ENCODE measurements at regions not wholly inside any gene's neighbourhood (a gene's known extent, or its start where the extent isn't known, plus 50 kb on each side); places are given as distances from the start of the nearest gene placed in this dataset.

DNA sequence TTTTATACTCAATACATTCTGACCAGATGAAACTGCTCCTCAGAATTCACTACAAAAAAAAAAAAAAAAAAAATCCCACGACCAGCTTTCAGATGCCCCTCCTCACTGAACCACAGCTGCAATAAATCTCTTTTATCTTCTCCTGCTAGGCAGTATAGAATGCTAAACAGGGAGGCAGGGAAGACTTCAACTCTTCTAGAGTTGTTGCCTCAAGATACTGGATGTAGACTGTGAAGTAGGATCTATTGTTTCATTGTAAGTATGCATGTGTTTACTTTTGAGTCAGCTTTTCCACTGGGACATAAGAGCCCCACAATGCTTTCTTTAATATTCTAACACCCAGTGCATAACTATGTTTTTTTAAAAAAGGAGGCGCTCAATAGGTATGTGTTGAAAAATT, 401.4 kb downstream of the TBL1XR1 start:
- H3K4me1 Mint-ChIP-seq, result no peaks in the 10 kb centered on the region
- intact Hi-C loops (cut with micrococcal nuclease), result no loop called here
- DNase-seq, result no peak

DNA sequence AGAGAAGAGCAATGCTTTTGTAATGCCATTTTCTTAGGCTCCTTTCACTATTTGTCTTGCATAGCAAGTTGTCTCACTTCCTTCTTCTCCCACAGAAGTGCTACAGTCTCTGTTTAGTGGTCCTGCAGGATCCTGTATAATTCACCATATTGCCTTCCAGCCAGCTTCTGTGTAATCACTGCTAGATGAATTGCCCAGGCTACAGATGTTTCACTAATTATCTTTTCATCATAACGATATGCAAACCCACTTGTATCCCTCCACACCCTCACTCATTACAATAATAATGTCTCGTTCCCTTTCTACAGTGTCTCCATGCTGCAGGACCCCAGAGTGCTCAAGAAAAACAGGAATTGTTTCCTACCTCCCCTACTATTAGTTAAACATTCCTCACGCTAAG, 402.9 kb downstream of the TBL1XR1 start:
- H3K4me1 ChIP-seq (ENCODE audit: control insufficient read depth in 1 of 2, insufficient read depth in 2 of 2, low read length in 2 of 2), result no peaks in the 10 kb centered on the region
- TF ChIP-seq, protein P1, sequence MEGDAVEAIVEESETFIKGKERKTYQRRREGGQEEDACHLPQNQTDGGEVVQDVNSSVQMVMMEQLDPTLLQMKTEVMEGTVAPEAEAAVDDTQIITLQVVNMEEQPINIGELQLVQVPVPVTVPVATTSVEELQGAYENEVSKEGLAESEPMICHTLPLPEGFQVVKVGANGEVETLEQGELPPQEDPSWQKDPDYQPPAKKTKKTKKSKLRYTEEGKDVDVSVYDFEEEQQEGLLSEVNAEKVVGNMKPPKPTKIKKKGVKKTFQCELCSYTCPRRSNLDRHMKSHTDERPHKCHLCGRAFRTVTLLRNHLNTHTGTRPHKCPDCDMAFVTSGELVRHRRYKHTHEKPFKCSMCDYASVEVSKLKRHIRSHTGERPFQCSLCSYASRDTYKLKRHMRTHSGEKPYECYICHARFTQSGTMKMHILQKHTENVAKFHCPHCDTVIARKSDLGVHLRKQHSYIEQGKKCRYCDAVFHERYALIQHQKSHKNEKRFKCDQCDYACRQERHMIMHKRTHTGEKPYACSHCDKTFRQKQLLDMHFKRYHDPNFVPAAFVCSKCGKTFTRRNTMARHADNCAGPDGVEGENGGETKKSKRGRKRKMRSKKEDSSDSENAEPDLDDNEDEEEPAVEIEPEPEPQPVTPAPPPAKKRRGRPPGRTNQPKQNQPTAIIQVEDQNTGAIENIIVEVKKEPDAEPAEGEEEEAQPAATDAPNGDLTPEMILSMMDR (IDR thresholded peaks at IDR 0.05), result no peak
- H3K9ac ChIP-seq (ENCODE audit: insufficient read depth, low read length, poor library complexity, severe bottlenecking), result no peak overlapping the region
- no peaks in the 10 kb centered on the region for H3K36me3 ChIP-seq (replicated peaks in 1 of 2; ENCODE audit: control insufficient read depth in 1 of 2, insufficient read depth in 2 of 2, low read length in 2 of 2)
- Mint-ChIP-seq H3K4me3 (no peak overlapping the region), H3K4me1 (no peaks in the 10 kb centered on the region), H3K9me3 (peaks cover 0 to 9% (median 2%) of the 10 kb centered on the region in 7 donors), H3K27me3 (ENCODE audit: low read depth in 3 of 3) (peaks cover 0 to 2% (median 2%) of the 10 kb centered on the region in 3 donors), H3K36me3 (no peaks in the 10 kb centered on the region), H3K27ac (no peak overlapping the region)
- H3K4me2 ChIP-seq (replicated peaks; ENCODE audit: extremely low read depth, low read length, poor library complexity, severe bottlenecking), result no peak overlapping the region
- H4K20me1 ChIP-seq (ENCODE audit: insufficient read depth, low read length), result no peaks in the 10 kb centered on the region
- intact Hi-C loops (cut with micrococcal nuclease), result no loop called here
- no peak overlapping the region for H3K27ac ChIP-seq (ENCODE audit: low read depth in 1 of 2, low read length in 2 of 2)
- H2AFZ ChIP-seq (ENCODE audit: insufficient read depth, low read depth, low read length, poor library complexity, severe bottlenecking), result no peak overlapping the region
- 94% methylated on average over 2 of the region's 3 CpGs for WGBS (ENCODE audit: insufficient coverage)
- no peaks in the 10 kb centered on the region for H3K27me3 ChIP-seq (ENCODE audit: control insufficient read depth in 2 of 2, insufficient read depth in 2 of 2, low read length in 2 of 2)
- H3K4me3 ChIP-seq (replicated peaks in 1 of 3; ENCODE audit: low read depth in 2 of 3, low read length in 3 of 3), result no peak overlapping the region
- peaks cover 0 to 3% of the 10 kb centered on the region in 2 donors for H3K9me3 ChIP-seq (replicated peaks in 1 of 2; ENCODE audit: control insufficient read depth in 1 of 2, insufficient read depth in 1 of 2, low read length in 2 of 2)
- DNase-seq, result no peak
- no peaks in the 10 kb centered on the region for H3K79me2 ChIP-seq (ENCODE audit: insufficient read depth, low read length)

More for the DNA sequence above, 401.4 kb downstream of the TBL1XR1 start:
- no peaks in the 10 kb centered on the region for H3K36me3 Mint-ChIP-seq
- no peak overlapping the region for H2AFZ ChIP-seq (ENCODE audit: insufficient read depth, low read depth, low read length, poor library complexity, severe bottlenecking)
- peaks cover 0 to 6% of the 10 kb centered on the region in 2 donors for H3K9me3 ChIP-seq (replicated peaks in 1 of 2; ENCODE audit: control insufficient read depth in 1 of 2, insufficient read depth in 1 of 2, low read length in 2 of 2)
- no peak overlapping the region for H3K4me3 ChIP-seq (replicated peaks in 1 of 3; ENCODE audit: low read depth in 2 of 3, low read length in 3 of 3)
- H3K4me2 ChIP-seq (replicated peaks; ENCODE audit: extremely low read depth, low read length, poor library complexity, severe bottlenecking), result no peak overlapping the region
- H3K4me3 Mint-ChIP-seq, result no peak overlapping the region
- H3K27ac ChIP-seq (ENCODE audit: low read depth in 1 of 2, low read length in 2 of 2), result no peak overlapping the region
- H3K27ac Mint-ChIP-seq, result no peak overlapping the region
- H3K9ac ChIP-seq (ENCODE audit: insufficient read depth, low read length, poor library complexity, severe bottlenecking), result no peak overlapping the region
- no peaks in the 10 kb centered on the region for H3K79me2 ChIP-seq (ENCODE audit: insufficient read depth, low read length)
- H3K4me1 ChIP-seq (ENCODE audit: control insufficient read depth in 1 of 2, insufficient read depth in 2 of 2, low read length in 2 of 2), result no peaks in the 10 kb centered on the region
- no peaks in the 10 kb centered on the region for H3K36me3 ChIP-seq (replicated peaks in 1 of 2; ENCODE audit: control insufficient read depth in 1 of 2, insufficient read depth in 2 of 2, low read length in 2 of 2)
- no CpG with 5 or more reads among the region's 2 CpGs for WGBS (ENCODE audit: insufficient coverage)
- TF ChIP-seq, protein P1 (IDR thresholded peaks at IDR 0.05), result no peak
- peaks cover 0 to 9% (median 3%) of the 10 kb centered on the region in 7 donors for H3K9me3 Mint-ChIP-seq
- H3K27me3 Mint-ChIP-seq (ENCODE audit: low read depth in 3 of 3), result peaks cover 0 to 4% (median under 1%) of the 10 kb centered on the region in 3 donors
- H3K27me3 ChIP-seq (ENCODE audit: control insufficient read depth in 2 of 2, insufficient read depth in 2 of 2, low read length in 2 of 2), result no peaks in the 10 kb centered on the region
- no peaks in the 10 kb centered on the region for H4K20me1 ChIP-seq (ENCODE audit: insufficient read depth, low read length)
